SK-N-SH treated with all-trans-retinoic acid at 6 μM for 48 hours (cell line): ENCODE measurements at regions not wholly inside any gene's neighbourhood (a gene's known extent, or its start where the extent isn't known, plus 50 kb on each side); places are given as distances from the start of the nearest gene placed in this dataset.

Source experiments
- CSDC2 ChIP-seq: fragments of 250-450 bp; sonication (Bioruptor Pico); IDR thresholded peaks from 2 replicates; pipeline ENCODE4 v1.5.0; 2020; ENCODE audit warnings: mild to moderate bottlenecking, moderate library complexity
- ISL1 ChIP-seq: fragments of 250-450 bp; sonication (Bioruptor Pico); IDR thresholded peaks from 2 replicates; pipeline ENCODE4 v2.1.2; 2022; ENCODE audit warnings: mild to moderate bottlenecking, moderate library complexity
- ZFP3 ChIP-seq: fragments of 250-450 bp; sonication (Bioruptor Pico); IDR thresholded peaks from 2 replicates; pipeline ENCODE4 v1.5.0; 2020; ENCODE audit warnings: mild to moderate bottlenecking, moderate library complexity
- ZFP30 ChIP-seq: fragments of 450-650 bp; formaldehyde crosslinking; IDR thresholded peaks from 2 replicates; pipeline ENCODE4 v1.5.0; 2022; ENCODE audit warnings: mild to moderate bottlenecking, moderate library complexity
- TF ChIP-seq, protein P1 (sequence below): fragments of 250-450 bp; sonication (Bioruptor Pico); IDR thresholded peaks from 2 replicates; pipeline ENCODE4 v1.8.0; 2021; ENCODE audit warnings: low read depth, mild to moderate bottlenecking, moderate library complexity, borderline replicate concordance
- TF ChIP-seq, protein P2 (sequence below): fragments of 250-450 bp; sonication (Bioruptor Pico); IDR thresholded peaks from 2 replicates; pipeline ENCODE4 v1.5.1; 2020; ENCODE audit warnings: low read depth, mild to moderate bottlenecking, moderate library complexity

GRCh38 chr20:33915726-33916331 is 77.9 kb upstream of the RALY start:
- TF ChIP-seq ZFP30 (CRISPR knock-in tag) (no peak), ISL1 (CRISPR knock-in tag) (no peak), CSDC2 (CRISPR knock-in tag) (no peak), ZFP3 (CRISPR knock-in tag) (no peak)
- TF ChIP-seq, protein P1, sequence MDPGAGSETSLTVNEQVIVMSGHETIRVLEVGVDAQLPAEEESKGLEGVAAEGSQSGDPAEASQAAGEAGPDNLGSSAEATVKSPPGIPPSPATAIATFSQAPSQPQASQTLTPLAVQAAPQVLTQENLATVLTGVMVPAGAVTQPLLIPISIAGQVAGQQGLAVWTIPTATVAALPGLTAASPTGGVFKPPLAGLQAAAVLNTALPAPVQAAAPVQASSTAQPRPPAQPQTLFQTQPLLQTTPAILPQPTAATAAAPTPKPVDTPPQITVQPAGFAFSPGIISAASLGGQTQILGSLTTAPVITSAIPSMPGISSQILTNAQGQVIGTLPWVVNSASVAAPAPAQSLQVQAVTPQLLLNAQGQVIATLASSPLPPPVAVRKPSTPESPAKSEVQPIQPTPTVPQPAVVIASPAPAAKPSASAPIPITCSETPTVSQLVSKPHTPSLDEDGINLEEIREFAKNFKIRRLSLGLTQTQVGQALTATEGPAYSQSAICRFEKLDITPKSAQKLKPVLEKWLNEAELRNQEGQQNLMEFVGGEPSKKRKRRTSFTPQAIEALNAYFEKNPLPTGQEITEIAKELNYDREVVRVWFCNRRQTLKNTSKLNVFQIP (CRISPR knock-in tag), result no peak
- TF ChIP-seq, protein P2, sequence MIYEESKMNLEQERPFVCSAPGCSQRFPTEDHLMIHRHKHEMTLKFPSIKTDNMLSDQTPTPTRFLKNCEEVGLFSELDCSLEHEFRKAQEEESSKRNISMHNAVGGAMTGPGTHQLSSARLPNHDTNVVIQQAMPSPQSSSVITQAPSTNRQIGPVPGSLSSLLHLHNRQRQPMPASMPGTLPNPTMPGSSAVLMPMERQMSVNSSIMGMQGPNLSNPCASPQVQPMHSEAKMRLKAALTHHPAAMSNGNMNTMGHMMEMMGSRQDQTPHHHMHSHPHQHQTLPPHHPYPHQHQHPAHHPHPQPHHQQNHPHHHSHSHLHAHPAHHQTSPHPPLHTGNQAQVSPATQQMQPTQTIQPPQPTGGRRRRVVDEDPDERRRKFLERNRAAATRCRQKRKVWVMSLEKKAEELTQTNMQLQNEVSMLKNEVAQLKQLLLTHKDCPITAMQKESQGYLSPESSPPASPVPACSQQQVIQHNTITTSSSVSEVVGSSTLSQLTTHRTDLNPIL (CRISPR knock-in tag), result no peak
